PC-3 (cell line): ENCODE measurements at regions not wholly inside any gene's neighbourhood (a gene's known extent, or its start where the extent isn't known, plus 50 kb on each side); places are given as distances from the start of the nearest gene placed in this dataset.

ENCODE experiments used
- EZH2 ChIP-seq: fragments of 300-600 bp; sonication (generic); IDR thresholded peaks from one replicate; pipeline ENCODE4 v1.6.1; 2017; ENCODE audit warnings: antibody characterized with exemption, mild to moderate bottlenecking, low read length; ENCODE audit not compliant: unreplicated experiment
- TF ChIP-seq, protein P1 (sequence below): fragments of 300-600 bp; sonication (generic); conservative IDR thresholded peaks from 2 replicates; pipeline ENCODE4 v1.5.1; 2017; ENCODE audit warnings: antibody characterized with exemption, low read depth, mild to moderate bottlenecking, low read length

DNA sequence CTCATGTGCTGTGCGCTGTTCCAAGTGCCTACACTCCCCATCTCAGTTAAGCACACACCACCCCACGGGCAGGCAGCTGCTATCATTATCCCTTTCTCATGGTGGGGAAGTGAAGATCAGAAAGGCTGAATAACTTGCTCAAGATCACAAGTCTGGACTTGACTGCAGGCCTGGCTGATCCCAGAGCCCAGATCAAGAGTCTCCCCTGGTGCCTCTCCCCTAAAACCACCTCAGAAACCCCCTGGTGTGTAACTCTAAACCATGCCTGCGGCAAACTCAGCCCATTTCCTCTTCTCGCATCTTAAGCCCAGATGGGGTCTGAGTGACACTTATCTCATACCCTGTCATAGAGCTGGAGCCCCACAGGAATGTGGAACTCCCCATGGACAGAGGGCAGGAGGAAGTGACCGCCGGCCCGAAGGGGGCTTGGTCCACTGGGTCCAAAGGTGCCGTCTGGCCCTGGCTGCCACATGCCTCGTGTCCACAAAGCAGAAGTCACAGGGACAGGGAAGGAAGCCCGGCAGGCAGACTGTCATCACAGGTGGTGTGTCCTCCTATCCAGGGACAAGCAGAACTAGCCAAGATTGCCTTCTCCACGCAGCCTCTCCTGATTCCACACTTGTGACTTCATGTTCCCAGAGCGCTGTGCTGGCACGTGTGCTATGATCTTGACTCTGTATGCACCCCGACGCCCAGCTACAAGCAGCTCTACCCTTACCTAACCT, 92.1 kb downstream of the SYF2 start:
- no peak for TF ChIP-seq EZH2
- TF ChIP-seq, protein P1, sequence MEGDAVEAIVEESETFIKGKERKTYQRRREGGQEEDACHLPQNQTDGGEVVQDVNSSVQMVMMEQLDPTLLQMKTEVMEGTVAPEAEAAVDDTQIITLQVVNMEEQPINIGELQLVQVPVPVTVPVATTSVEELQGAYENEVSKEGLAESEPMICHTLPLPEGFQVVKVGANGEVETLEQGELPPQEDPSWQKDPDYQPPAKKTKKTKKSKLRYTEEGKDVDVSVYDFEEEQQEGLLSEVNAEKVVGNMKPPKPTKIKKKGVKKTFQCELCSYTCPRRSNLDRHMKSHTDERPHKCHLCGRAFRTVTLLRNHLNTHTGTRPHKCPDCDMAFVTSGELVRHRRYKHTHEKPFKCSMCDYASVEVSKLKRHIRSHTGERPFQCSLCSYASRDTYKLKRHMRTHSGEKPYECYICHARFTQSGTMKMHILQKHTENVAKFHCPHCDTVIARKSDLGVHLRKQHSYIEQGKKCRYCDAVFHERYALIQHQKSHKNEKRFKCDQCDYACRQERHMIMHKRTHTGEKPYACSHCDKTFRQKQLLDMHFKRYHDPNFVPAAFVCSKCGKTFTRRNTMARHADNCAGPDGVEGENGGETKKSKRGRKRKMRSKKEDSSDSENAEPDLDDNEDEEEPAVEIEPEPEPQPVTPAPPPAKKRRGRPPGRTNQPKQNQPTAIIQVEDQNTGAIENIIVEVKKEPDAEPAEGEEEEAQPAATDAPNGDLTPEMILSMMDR, result no peak
